HEK293T (cell line): ENCODE measurements at regions not wholly inside any gene's neighbourhood (a gene's known extent, or its start where the extent isn't known, plus 50 kb on each side); places are given as distances from the start of the nearest gene placed in this dataset.

ENCODE experiments used
- CTCF ChIA-PET: fragments of 350-600 bp; formaldehyde crosslinking; extraction: SDS; loops from one replicate; lab custom pipeline; 2021; ENCODE audit warnings: antibody characterized with exemption, inconsistent platforms; lab: Yijun Ruan, JAX
- POLR2A ChIA-PET: fragments of 350-600 bp; formaldehyde crosslinking; extraction: SDS; loops from one replicate; lab custom pipeline; 2020; ENCODE audit warnings: antibody characterized with exemption, inconsistent platforms; lab: Yijun Ruan, JAX
- DNase-seq: peaks from one replicate; pipeline ENCODE4 v3.0.0; 2012; ENCODE audit warnings: mixed read lengths; ENCODE audit errors: extremely low spot score
- ARNT ChIP-seq: fragments of 450-650 bp; IDR thresholded peaks from 2 replicates; pipeline ENCODE4 v1.6.1; 2017; ENCODE audit warnings: mild to moderate bottlenecking
- BHLHE40 ChIP-seq: fragments of 450-650 bp; IDR thresholded peaks from 2 replicates; pipeline ENCODE4 v1.6.1; 2016; ENCODE audit warnings: mild to moderate bottlenecking, moderate library complexity, borderline replicate concordance
- CTBP1 ChIP-seq: fragments of 450-650 bp; IDR thresholded peaks from 2 replicates; pipeline ENCODE4 v1.6.1; 2016; ENCODE audit warnings: borderline replicate concordance
- ELF4 ChIP-seq: fragments of 450-650 bp; IDR thresholded peaks from 2 replicates; pipeline ENCODE4 v1.6.1; 2017; ENCODE audit warnings: antibody characterized with exemption
- FOXA1 ChIP-seq: fragments of 450-650 bp; IDR thresholded peaks from 2 replicates; pipeline ENCODE4 v1.6.1; 2016; ENCODE audit warnings: mild to moderate bottlenecking
- FOXK2 ChIP-seq: fragments of 450-650 bp; IDR thresholded peaks from 2 replicates; pipeline ENCODE4 v1.6.1; 2016; ENCODE audit warnings: mild to moderate bottlenecking
- FOXM1 ChIP-seq: fragments of 450-650 bp; IDR thresholded peaks from 2 replicates; pipeline ENCODE4 v1.6.1; 2017; ENCODE audit warnings: mild to moderate bottlenecking, borderline replicate concordance
- HDGF ChIP-seq: fragments of 450-650 bp; IDR thresholded peaks from 2 replicates; pipeline ENCODE4 v1.6.1; 2017; ENCODE audit warnings: antibody characterized with exemption, borderline replicate concordance
- L3MBTL2 ChIP-seq: fragments of 450-650 bp; conservative IDR thresholded peaks from 2 replicates; pipeline ENCODE4 v1.6.1; 2016; ENCODE audit warnings: mild to moderate bottlenecking
- LEF1 ChIP-seq: fragments of 450-650 bp; IDR thresholded peaks from 2 replicates; pipeline ENCODE4 v1.6.1; 2017; ENCODE audit warnings: mild to moderate bottlenecking, borderline replicate concordance
- NFRKB ChIP-seq: fragments of 450-650 bp; IDR thresholded peaks from 2 replicates; pipeline ENCODE4 v1.6.1; 2016; ENCODE audit warnings: mild to moderate bottlenecking, moderate library complexity
- SP1 ChIP-seq: fragments of 450-650 bp; IDR thresholded peaks from 2 replicates; pipeline ENCODE4 v1.6.1; 2017
- SUZ12 ChIP-seq: fragments of 450-650 bp; IDR thresholded peaks from 2 replicates; pipeline ENCODE4 v1.6.1; 2016; ENCODE audit warnings: mild to moderate bottlenecking
- TARDBP ChIP-seq: fragments of 450-650 bp; IDR thresholded peaks from 2 replicates; pipeline ENCODE4 v1.6.1; 2016
- ZNF384 ChIP-seq: fragments of 450-650 bp; IDR thresholded peaks from 2 replicates; pipeline ENCODE4 v1.6.1; 2016
- TF ChIP-seq, protein P1 (sequence below): fragments of 450-650 bp; IDR thresholded peaks from 2 replicates; pipeline ENCODE4 v1.6.1; 2016

GRCh38 chr3:194287374-194287773 lies 63.8 kb downstream of the CPN2 start:
- TF ChIP-seq CTBP1, result no peak
- no peak for TF ChIP-seq SUZ12
- TF ChIP-seq TARDBP, result no peak
- TF ChIP-seq ELF4, result no peak
- ChIA-PET POLR2A (no interaction called here), CTCF (interaction anchor here (0.8 kb wide), 1 partner anchor 11 kb away, joined by 3 read pairs; no protein-coding TSS in a partner anchor)
- DNase-seq, result no peak

- CTCF ChIA-PET, result no interaction called here
- no peak for DNase-seq
- TF ChIP-seq TARDBP, result no peak
- no peak for TF ChIP-seq L3MBTL2
- no peak for TF ChIP-seq CTBP1
- no peak for TF ChIP-seq ARNT
- TF ChIP-seq FOXK2, result no peak
- no peak for TF ChIP-seq ZNF384
- TF ChIP-seq NFRKB, result no peak
- no peak for TF ChIP-seq HDGF
- TF ChIP-seq, protein P1, sequence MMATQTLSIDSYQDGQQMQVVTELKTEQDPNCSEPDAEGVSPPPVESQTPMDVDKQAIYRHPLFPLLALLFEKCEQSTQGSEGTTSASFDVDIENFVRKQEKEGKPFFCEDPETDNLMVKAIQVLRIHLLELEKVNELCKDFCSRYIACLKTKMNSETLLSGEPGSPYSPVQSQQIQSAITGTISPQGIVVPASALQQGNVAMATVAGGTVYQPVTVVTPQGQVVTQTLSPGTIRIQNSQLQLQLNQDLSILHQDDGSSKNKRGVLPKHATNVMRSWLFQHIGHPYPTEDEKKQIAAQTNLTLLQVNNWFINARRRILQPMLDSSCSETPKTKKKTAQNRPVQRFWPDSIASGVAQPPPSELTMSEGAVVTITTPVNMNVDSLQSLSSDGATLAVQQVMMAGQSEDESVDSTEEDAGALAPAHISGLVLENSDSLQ, result no peak
- no peak for TF ChIP-seq SUZ12
- no peak for TF ChIP-seq SP1
- TF ChIP-seq ELF4, result no peak
- no peak for TF ChIP-seq FOXA1
- no peak for TF ChIP-seq BHLHE40
- TF ChIP-seq LEF1, result no peak
- TF ChIP-seq FOXM1, result no peak
- POLR2A ChIA-PET, result no interaction called here
These were observed 63.0 kb downstream of the CPN2 start for GRCh38 chr3:194287977-194288706.
